GM21619 (cell line): ENCODE measurements at regions not wholly inside any gene's neighbourhood (a gene's known extent, or its start where the extent isn't known, plus 50 kb on each side); places are given as distances from the start of the nearest gene placed in this dataset.
"Not testable (repeated sequence)": the region's sequence is repeated elsewhere in the genome, so short reads cannot be mapped to it uniquely, and the experiment has no call there.

ENCODE experiments used
- ATAC-seq: cut with Tn5 transposase; IDR thresholded peaks from one replicate; pipeline ENCODE4 v1.9.1; 2021; ENCODE audit not compliant: unreplicated experiment

DNA sequence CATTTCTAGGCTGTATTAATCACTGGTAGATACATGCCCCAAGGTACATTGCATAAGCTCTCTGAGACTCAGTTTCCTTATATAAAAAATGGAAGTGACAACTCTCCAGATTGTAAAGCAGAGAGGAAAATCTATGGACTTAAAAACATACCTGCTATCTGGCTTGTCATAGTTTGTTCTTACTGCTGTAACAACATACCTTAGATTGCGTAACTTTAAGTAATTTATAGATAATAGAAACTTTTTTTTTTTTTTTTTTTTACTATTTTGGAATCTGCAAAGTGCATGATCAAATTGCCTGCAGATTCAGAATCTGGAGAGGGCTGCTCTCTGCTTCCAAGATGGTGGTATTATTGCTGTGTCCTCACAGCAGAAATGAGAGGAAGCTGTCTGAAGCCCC, 827.7 kb upstream of the BRINP3 start:
- no peak for ATAC-seq

DNA sequence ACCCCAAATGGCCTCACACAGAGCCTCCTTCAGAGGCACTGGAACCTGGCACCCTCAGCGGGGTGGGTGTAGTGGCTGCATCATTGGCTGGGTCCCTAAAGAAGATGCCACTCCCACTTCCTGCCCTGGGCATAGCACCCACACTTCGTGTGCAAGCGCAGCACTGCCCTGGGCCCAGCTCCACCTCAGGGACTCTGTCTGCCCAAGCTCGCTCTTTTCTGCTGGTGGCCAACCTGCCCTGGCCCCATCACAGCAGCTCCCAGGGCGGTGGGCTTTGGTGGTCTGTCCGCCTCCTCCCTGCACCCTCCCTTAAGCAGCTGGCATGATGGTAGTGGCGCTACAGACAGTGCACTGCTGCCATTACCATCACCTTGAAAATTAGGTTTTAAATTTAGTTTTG, 829.3 kb upstream of the BRINP3 start:
- ATAC-seq: no peak

DNA sequence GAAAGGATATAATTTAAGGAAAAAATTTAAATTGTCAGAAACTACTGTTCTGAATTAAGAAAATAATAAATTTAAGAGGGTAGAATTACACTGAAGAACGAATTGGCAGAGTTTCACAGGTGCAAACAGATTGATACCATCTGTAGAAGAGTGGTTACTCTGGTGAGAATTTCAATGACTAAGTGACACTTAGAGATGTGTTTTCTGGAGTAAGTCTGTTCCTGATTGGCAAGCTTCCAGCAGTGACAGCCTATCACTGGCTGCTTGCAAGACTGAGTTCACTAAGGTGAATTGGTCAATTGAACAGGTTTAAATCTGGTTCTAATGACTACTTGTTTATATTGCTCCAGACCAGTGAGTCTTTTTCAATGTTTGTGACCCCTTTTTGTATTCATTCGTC, 838.2 kb upstream of the RGS18 start:
- ATAC-seq: no peak

DNA sequence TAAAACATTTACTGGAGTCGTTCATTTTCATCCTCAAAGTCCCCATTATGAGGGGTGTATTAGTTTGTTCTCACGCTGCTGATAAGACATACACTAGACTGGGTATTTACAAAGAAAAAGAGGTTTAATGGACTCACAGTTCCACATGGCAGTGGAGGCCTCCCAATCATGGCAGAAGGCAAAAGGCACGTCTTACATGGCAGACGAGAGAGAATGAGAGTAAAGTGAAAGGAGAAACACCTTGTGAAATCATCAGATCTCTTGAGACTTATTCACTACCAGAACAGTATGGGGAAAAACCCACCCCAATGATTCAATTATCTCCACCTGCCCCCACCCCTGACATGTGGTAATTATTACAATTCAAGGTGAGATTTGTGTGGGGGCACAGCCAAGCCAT, 830.4 kb upstream of the RGS18 start:
- ATAC-seq: no peak

DNA sequence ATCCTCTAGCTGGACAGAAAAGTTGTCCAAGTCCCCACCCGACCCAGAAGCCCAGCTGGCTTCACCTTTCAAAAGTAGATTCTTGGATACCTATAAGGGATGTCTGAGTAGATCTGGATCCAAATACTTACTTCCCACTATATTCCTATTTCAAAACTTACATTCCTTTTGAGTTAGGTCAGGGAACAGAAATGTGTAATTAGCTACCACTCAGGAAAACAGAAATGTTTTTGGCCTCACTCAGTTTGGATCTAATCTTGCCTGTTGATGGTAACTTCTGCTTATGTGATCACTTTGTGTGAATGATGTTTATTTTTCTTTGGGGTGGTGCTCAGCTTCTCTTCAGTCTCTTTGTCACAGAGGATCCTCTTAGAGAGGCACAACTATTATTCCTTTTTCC, 814.4 kb upstream of the RGS18 start:
- no peak for ATAC-seq

DNA sequence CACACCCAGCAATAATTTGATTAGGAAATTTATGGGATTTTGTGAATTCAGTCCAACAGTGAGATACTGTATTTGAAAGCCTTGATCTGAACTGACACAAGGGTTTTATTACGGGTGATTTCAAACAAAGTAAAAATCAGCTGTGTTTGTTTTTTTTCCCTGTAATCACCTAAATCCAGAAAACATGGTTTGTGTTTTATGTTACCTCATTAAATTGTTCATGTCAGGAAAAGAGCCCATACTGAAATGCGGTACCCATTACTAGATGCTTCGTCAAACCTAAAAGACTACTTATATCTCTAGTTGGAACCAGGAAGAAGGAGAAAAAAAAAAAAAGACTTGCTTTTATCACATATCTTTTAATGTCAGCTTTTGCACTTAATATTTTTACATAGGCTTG, 811.9 kb upstream of the RGS18 start:
- ATAC-seq: no peak

DNA sequence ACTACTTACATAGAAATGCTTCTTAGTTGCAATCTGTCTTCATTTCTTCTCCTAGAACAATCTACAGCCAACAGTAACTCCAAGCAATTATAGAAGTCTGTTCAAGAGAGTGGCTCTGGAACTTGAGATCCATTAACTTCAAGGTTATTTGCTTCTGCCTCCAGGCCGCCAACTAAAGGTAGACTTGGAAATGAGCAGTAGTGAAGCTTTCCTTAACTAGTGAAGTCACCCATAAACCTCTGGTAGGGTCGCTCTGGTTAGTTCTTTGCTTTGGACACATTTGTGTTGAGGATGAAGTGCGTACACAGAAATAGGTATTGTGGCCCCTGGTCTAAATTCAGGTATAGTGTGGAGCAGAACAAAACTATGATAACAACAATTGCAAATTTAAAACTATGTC, 809.9 kb upstream of the RGS18 start:
- ATAC-seq: no peak

DNA sequence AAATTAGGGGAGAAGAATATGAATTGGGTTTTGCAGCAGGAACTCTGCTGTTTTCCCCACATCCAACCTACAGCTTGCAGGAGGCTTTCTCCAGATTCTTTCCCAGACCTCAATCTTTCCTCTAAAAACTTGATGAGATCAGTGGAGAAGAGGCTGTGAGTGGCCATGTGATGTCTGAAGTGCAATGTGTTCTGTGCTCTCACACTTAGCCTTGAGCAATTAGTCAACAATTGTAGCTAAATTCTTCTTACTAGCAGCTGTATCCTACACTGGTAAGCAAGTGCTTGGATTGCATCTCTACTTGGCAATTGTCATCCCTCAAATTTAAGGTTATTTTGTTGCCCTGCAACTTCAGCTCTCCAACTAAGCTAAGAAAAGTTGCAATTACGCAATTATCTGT, 807.3 kb upstream of the RGS18 start:
- ATAC-seq: no peak

DNA sequence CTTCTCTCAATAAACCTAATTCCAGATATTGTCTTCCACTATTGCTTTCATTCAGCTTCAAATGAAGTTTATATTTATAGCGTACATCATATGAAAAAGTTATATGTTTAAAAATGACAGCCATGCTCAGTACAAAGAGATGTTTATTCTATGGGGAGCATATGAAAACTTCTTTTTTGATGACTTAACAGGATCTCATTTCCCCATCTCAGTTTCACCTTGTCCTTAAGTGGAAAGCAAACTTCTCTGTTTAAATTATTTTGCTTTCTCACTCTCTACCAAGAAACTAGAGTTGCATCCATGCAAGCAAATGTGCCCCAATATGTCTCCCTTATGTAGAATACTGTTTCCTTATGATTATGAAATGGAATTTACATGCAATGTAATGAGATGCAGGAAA, 799.5 kb upstream of the RGS18 start:
- no peak for ATAC-seq

DNA sequence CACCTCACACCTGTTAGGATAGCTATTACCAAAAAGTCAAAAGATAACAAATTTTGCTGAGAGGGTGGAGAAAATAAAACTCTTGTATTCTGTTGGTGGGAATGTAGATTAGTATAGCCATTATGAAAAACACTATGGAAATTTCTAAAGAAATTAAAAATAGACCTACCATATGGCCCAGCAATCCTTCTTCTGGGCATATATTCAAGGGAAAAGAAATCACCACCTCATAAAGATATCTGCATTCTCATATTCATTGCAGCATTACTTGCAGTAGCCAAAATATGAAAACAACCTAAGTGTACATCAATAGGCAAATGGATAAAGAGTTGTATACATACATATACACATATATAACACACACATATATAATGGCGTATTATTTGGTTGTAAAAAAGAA, 791.6 kb upstream of the RGS18 start:
- ATAC-seq: no peak

DNA sequence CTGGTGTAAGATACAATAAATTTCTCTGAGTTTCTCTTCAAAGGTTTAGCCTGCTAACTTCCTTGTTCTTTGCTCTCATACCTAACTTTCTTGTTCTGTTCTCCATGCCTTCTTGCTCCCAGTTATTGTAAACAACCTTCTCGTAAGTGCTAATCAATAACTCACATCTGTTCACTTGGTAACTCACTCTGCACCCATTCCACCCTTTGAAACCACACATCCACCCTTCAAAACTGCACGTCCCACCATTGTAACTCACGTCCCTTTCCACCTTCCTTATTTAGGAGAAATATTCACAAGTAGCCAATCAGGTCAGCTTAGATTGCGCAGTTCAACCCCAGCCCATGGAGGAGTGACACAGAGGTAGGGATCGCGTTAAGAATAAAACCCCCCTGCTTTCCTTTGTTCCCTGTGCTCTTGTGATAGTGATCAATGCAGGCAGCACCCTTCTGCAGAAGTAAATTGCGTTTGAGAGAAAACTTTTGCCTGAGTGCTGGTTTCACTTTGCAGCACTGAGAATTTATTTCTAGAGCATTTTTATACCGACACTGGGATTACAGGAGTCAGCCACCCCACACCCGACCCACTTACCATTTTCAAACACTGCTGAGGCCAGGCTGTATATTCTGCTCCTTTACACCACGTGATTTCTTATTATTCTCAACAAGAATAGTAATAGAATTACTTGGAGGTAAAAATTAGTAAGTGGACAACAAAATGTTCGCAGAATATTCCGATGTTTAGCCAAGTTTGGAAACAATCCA, 789.2 kb upstream of the RGS18 start:
- ATAC-seq: no peak

DNA sequence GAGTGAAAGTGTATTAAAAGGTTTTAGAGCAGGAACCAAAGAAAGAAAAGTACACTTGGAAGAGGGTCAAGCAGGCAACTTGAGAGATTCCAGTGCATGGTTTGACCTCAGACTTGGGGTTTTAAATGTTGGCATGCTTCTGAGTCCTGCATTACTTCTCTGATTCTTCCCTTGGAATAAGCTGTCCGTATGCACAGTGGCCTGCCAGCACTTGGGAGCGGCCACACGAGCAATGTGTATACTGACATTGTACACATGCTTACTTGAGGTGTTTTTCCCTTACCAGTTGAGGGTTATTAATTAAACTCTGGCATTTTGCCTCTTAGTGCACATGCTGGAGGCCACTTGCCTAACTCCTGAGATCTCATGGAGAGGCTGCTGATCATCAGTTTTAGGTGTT, 786.6 kb upstream of the RGS18 start:
- no peak for ATAC-seq

DNA sequence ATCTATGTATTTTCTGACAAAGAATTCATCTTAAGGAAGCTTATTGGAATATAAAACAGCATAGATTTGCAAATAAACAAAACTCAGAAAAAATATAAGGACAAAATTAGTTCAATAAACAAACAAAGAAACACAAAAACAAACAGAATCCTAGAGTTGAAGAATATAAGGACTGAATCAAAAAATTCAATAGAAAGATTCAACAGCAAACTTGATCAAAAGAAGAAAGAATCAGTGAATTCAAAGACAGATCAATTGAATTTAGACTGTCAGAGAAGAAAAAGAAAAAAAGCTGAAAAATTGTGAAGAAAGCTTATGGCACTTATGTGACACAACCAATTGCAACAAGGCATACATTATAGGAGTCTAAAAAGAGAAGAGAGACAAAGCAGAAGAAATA, 770.0 kb upstream of the RGS18 start:
- ATAC-seq: no peak

DNA sequence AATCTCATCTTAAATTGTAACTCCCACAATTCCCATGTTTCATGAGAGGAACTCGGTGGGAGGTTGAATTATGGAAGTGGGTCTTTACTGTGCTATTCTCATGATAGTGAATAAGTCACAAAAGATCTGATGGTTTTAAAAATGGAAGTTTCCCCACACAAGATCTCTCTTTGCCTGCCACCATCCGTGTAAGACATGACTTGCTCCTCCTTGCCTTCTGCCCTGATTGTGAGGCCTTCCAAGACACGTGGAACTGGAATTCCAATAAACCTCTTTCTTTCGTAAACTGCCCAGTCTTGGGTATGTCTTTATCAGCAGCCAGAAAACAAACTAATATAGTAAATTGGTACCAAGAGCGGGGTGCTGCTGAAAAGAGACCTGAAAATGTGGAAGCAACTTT, 761.6 kb upstream of the RGS18 start:
- no peak for ATAC-seq

DNA sequence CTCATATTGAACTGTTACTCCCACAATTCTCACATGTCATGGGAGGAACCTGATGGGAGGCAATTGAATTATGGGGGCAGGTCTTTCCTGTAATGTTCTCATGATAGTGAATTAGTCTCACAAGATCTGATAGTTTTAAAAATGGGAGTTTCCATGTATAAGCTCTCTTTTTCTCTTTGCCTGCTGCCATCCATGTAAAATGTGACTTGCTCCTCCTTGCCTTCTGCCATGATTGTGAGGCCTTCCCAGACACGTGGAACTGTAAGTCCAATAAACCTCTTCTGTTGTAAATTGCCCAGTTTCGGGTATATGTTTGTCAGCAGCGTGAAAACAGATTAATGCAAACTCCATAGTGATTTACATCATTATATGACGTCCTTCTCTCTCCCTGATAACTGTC, 759.7 kb upstream of the RGS18 start:
- no peak for ATAC-seq

DNA sequence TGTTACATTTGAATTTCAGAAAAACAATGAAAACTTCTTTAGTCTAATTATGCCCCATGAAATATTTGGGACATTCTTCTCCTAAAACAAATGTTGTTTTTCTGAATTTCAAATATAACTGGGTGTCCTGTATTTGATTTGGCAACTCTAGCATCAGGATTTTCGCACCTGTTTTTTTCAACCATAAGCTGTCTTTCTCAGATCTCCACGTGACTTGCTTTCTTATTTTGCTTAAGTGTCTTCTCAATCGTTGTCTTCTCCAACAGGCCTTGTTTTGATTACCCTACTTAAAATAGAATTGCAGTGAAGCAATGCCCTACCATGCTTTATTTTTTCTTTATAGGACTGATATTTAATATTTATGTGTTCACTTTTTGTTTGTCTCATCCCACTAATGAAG, 752.8 kb upstream of the RGS18 start:
- no peak for ATAC-seq

DNA sequence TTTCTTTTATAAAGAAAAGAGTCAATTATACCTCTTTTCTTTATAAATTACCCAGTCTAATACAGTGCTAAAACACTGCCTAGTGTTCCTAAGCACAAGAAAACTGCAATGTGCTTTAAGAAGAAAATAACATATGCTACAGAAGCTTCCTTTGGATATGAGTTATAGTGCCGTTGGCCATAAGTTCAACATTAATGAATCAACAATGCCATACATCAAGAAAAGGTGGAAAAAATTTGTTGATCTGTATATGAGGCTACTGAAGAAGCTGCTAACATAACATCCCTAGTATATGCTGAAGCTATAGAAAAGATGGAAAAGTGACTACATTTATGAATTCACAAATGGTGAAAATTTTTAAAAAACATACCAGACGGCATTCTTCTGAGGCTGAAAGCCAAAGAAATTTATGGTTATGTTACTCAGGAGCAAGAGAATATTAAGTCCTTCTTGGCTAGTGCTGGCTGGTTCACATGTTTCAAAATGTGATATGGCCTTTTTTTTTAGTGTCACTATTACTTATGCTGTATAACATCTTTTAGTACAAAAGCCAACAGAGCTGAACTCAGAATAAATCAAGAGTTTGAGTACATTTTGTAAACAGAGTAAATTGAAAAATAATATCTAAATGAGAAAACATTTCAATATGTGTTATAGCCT, 743.2 kb upstream of the RGS18 start:
- no peak for ATAC-seq

DNA sequence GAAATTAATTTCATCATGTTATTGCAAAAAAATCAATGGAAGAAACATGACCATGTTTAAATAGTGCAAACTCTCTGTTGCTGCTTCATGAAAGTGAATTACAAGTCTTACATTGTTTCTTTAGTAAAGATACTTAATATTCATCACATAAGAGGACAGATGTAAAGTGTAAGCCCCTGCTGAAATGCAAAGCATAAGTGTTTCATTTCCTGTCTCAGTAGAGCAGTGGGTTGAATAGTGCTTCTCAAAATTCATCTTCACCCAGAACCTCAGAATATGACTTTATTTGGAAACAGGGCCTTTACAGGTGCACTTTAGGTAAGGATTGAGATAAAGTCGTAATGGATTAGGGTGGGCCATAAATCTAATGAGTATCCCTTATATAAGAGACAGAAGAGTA, 738.4 kb upstream of the RGS18 start:
- no peak for ATAC-seq

DNA sequence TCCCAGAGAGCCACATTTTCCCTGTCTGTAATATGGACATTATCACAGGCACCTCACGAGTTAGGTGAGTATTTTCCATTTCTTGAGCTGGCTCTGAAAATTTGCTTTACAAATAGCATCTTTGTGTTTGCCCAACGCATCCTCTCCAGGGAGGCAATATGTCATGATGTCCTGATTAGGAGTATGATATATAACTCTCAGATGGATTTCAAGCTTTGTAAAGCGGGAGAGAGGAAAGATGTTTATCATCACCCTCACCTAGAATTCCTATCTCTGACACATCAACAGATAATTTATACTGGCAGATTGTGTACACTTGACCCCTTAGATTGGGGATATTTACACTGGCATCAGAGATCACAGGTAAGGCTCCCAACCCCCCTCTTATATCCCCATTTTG, 730.7 kb upstream of the RGS18 start:
- no peak for ATAC-seq

DNA sequence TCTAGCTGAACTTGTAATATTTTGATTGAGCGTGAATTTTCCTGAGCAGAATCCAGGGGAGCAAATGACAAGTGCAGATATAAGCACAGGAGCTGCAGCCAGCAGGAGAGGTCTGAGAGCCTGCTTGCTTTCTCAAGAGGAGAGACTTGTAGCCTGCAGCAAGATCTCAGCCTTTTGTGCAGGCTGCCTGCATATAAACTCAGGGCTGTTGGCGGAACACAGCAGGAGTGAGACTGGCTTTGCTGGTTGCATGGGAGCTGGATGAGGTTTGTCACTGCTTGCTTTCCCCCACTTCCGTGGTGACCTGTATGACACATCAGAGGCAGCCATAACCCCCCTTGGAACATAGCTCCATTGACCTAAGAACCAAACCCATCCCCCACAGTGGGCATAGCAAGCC, 725.4 kb upstream of the RGS18 start:
- no peak for ATAC-seq

DNA sequence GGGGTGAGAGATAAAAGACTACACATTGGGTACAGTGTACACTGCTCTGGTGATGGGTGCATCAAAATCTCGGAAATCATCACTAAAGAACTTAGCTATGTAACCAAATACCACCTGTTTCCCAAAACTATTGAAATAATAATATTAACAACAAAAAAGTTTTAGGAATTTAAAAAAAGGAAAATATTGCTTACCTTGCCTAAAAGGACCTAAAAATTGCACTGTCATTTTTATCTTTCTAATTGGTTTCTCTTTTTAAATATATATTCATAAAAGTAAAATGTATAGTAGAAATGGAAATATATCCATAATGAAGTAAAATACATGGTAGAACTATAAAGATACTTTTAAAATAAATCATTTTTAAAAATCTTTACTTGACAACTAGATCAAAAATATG, 719.3 kb upstream of the RGS18 start:
- ATAC-seq: no peak

DNA sequence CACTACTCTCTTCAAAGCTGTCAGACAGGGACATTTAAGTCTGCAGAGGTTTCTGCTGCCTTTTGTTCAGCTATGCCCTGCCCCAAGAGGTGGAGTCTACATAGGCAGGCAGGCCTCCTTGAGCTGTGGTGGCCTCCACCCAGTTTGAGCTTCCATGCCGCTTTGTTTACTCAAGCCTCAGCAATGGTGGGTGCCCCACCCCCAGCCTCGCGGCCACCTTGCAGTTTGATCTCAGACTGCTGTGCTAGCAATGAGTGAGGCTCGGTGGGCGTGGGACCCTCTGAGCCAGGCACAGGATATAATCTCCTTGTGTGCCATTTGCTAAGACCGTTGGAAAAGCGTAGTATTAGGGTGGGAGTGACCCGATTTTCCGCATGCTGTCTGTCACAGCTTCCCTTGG, 710.0 kb upstream of the RGS18 start:
- ATAC-seq: not testable (repeated sequence)

DNA sequence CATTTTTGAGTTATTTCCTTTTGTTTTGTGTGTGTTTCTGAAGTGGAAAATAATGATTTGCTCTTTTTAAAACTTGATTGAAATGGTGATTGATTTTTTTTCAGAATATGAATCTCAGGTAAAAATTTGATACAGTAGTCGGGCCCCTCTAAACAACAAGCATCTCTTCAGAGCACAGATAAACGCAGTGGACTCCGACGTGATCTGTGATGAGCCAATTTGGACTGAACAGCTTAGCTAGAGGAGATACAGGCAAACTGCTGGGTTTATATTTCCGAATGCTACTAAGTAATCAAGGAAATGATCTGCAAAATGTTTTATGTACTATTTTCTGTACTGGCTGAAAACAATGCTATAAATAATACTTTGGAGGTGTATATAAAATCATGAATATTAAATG, 705.7 kb upstream of the RGS18 start:
- ATAC-seq: no peak
